ENCODE measurements at regions not wholly inside any gene's neighbourhood (a gene's known extent, or its start where the extent isn't known, plus 50 kb on each side); places are given as distances from the start of the nearest gene placed in this dataset.
A peak's percentile ranks its signal among the peaks of the same experiment; 100 is the strongest.

DNA sequence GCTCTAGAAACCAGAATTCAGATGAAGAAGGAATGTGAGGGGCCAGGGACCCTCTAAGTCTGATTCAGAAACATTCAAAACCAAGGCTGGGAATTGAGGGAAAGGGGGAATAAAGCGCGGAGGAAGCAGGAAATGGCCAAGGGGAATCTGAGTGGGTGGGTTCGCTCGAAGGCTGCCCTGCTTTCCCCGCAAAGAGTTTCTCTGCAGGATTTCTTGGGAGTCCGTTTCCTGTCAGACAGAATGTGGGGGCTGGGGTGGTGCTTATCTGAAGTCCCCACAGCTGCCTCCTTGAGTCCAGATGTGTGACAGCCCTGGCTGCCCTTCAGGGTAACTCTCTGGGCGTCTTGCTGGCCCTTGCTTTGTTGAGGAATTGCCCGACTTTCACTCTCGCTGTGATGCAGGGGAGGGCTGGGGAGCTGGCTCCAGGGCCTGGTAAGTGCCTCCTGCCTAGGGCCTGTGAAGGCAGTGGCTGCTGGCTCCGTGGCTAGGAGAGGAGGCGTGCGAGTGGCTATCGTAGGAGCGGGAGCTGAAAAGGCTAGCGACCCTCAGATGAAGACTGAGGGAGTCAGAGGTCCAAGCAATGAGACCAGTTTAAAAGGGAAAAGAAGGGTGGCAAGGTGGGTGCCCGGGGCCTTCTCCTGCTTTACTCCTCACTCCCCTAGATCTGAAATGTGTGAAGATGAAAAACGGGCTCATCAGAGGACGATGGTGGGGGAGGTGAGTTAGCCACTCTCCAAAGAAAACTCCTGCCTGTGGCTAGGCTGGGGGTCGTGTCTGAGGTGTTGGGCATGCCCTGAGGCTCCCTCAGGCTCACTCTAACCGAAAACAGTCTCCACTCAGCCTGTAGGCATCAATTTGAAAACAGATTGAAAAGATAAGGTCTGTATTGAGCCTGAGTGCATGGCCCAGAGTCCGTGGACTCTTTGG is 143.9 kb upstream of the UMPS start:
- no peak for DNase-seq

DNA sequence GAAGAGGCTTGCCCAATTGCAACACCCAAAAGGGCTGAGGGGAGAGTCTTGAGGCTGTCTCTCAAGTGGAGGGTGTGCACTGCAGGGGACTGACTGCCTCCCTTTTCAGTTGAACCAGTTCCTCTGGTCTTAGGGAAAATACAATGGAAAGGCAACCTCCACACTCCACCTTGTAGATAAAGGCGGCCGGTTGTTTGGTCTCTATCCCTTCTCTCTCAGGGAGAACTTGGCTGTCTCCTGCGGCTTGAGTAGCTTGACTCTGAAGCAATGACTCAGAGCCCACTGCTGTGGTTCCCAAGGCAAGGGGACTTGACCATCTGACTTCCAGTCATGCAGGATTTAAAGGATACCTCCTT is 143.2 kb upstream of the UMPS start:
- DNase-seq, result no peak

DNA sequence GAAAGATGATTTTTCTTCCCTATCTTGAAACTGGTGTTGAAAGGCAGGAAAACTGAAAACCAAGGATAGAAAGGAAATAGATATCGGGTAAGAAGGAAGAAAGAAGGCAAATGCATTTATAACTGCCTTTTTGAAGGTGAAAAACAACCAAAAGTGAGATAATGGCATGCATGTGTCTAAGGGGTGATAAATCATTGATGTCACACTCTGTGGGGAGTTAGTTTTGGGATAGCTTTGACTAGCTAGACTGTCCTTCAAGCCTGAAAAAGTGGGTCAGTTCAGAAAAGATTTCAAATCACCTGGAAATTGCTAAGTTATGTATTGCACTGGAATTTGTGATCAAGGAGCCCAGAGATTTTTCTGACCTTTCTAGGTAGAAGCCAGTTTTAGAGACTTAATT is 142.2 kb upstream of the UMPS start:
- no peak for DNase-seq

DNA sequence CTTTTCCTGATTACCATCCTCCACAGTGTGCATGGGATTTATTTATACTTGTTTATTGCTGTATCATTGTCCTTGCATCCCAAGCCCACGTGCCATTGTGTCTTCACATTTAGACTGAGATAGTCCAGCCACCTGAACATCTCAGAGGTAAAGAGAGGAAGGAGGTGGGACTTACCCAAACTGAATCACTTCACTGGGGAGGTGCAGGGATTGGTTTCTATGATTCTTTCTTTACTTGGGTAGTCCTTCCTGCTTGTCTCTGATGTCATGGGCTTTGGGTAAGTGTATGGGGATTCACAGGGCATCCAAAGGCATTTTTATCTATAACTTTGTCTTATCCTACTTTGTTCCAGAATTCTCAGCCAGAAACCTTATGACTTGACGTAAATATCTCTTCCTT is 141.5 kb upstream of the UMPS start:
- DNase-seq, result no peak

DNA sequence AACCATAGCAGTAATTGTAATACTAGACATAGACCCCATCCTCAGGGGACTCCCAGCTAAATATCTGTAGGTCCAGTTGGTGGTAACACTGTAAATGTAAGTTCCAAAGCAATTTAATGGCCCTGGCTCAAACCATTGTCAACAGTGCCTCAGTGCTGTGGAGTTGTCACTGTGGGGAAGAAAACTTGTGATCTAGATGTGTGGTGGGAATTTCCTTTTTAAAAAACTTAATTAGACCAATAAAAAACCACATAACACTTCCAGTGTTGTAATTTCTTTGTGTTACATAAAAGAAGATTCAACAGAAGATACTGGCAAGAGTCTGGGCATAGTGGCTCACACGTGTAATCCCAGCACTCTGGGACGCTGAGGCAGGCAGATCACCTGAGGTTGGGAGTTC is 138.6 kb upstream of the UMPS start:
- no peak for DNase-seq

DNA sequence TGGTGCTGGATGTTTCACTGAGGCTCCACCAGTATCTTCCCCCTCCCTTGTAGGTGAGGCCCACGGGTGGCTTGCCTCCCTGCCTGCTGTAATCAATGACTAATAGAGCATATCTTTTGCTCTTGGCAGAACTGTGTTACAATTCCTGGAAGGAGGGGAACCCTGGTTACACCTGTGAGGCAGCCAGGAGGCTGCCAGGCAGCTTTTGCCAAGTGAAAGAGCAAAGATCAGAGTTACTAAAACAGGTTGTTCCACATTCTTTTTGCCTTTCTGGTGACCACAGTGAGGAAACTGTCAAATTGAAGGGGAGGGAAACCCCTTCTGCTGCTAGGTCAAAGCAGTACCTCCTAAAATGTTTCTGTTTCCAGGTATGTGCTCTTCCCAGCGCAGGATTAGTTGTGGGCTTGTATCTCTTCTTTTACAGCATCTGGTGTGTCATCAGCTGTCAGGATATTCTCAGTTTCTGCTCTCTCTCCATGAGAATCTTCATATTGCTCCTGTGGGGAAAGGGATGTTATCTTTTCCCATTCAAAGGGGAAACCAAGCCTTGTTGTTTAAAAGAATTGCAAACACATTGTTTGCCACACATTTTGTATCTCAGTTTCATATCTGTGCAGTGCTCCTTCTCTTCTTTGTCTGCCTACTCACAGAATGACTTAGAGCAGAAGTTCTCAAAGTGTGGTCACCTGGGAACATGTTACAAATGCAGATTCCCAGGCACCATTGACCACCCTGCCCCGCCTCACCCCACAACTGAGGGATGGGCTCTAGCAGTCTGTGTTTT is 137.4 kb upstream of the UMPS start:
- peak; percentile 19 for DNase-seq

DNA sequence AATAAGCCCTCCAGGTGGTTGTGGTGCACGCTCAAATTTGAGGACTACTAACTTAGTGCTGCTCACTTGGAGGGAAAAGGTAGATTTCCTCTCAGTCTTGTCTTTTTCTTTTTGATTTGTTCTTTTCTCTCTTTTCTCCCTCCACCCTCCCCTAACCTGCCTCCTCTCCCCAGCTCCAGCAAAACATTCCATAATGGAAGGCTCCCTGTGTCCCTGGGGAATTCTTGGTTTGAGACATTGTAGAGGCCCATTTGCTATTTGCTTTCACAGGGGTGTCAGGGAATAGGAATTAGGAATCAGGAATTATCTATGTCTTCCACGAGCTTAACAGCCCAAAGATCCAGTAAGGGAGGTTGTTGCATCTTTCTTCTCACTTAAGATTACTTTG is 136.8 kb upstream of the UMPS start:
- no peak for DNase-seq

DNA sequence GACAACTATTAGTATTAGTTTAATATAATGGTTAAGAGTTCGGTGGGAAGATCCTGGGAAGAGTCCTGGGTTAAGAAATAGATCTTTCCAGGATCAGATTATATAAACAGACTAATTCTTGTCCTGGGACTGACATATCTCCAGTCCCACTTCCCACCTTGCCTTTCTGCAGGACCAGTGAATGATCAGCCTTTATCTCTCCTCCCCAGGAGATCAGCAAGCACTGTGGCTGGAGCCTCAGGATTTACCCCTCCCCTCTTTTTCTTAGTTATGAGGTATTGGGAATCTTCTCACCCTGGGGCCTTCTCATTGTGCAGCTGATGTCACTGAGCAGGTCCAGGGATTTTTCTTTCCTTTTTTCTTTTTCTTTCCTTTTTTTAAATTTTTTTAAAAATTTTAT is 135.7 kb upstream of the UMPS start:
- DNase-seq, result no peak

DNA sequence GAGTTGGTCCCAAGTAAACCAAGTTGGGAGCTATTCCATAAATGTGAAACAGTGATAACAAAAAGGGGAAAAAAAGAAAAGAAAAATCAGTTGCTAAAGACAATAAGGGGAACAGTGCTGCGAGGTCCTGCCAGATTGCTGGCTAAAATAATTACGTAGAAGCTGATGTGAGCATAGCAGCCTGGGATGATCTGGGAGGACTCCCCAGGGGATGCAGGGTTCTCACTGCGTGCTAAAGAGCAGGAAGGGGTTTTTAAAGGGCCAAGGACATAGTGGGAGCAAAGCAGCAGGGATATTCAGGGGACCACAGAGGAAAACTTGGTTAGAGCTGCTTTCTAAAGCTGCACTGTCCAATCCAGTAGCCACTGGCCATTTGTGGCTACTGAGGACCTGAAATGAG is 133.0 kb upstream of the UMPS start:
- no peak for DNase-seq

DNA sequence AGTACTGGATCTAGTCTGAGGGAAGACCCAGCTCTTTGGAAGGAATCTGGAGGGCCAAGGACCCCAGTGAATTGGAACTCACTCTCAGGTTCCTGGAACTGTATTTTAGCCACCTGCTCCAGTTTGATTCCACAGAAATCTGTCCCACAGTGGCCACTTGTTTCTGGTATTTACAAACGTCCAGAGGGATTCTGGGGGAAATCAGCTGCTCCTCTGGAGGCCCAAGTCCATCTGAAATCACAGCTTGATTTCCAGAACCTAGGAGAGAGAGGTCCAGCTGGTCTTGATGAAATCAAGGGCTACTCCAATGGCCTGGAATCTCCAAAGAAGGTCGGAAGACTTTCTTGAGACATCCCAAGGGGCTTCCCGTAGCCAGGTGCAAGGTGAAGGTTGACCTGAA is 132.3 kb upstream of the UMPS start:
- DNase-seq, result no peak

DNA sequence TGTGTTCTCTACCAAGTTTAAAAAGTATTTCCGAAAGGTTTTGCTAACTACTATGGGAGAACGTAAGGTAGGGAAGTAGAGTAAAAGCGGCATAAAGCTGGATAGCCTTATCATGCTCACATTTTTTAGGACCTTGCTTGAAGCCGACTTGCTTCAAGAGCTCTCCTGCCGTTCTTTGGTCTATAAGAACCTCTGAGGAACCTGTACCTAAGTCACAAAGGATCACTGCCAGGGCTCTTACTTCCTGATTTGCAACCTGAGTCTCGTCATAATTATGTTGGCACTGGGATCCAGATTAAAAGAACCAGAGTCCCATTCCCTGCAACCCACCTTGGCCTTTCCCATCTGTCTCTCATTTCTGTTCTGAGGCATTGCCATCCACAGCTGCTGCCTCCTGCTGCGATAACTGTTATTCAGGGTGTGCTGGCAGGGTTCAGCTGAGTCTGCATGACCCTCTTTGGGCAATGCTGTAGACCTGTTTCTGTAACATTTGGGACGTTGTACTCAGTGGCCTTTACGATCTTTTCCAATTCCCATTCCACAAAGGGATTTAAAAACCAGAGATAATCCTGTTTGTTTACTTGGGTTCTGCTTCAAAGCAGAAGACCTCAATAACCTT is 131.0 kb upstream of the UMPS start:
- no peak for DNase-seq

DNA sequence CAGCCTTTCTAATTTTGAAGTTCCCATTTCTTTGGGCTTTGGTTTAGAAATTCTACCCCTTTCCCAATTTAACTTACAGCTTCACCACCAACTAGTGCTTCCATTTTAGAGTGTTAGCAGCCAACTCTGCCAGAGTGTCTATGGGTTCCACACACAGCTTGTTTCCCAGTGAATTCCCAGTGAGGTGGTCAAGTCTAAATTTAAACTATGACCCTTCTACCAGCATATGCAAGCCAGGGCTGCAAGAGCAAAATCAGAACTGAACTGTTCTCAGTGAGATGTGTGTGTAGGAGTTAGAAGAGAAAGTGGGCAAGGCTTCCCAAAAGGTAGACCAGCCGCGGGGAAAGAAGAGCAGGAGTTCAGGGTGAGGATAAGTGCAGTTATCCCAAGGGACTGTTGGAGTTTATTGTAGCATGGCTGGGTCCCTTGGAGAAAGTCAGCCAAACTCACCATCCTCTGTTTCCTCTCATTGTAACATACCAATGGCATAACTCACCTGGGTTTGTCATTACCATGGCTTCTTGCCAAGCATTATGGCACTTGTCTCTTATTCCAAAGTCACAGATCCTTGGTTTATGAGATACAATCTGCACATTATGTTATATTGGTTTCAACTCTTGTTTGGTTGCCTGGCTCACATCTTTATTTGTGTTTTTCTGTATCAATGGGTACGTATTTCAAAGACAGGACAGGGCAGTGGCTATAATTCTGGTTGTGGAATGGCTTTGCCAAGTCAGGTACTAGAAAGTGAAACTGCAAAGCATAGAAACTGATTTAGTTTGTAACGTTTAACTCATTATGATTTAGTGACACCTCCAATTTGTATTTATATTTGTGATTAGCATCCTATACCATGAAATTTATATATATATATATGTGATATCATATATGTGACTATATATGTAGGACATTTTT is 130.2 kb upstream of the UMPS start:
- no peak for DNase-seq

DNA sequence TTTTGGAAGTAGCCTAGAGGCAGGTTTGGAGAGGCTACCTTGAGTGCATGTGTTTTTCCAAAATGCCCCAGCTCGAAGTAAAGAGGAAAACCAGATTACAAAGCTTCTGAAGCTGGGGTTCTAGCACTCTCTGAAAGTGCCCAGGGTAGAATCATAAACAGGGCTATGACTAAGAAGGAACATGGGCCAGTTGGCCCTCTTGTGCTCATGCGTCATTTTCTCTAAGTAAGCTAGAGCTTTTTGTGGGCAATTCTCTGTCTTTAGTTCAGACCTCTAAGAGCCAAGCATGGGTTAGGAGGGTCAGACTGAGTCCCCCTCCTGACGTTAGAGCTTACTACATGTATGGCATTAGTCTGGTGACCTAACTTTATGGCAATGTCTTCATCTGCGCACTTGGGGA is 129.5 kb upstream of the UMPS start:
- no peak for DNase-seq

DNA sequence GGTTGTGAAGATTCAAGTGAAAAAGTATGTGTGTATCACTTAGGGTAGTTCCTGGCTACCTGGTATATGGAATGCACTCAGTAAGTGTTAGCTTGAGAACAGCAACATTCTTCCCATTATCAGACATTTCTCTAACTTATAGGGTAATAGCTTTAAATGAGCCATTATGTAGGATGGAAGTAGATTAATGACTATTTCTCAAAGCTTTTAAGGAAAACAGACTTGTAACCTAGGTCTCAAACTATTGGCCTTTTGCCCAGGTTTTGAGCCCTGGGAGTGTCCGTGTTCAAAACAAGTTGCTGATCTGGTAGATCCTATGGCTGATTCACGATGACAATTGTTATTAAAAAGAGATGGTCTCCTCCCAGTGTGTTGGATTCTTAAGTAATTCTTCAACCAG is 129.1 kb upstream of the UMPS start:
- DNase-seq, result no peak

DNA sequence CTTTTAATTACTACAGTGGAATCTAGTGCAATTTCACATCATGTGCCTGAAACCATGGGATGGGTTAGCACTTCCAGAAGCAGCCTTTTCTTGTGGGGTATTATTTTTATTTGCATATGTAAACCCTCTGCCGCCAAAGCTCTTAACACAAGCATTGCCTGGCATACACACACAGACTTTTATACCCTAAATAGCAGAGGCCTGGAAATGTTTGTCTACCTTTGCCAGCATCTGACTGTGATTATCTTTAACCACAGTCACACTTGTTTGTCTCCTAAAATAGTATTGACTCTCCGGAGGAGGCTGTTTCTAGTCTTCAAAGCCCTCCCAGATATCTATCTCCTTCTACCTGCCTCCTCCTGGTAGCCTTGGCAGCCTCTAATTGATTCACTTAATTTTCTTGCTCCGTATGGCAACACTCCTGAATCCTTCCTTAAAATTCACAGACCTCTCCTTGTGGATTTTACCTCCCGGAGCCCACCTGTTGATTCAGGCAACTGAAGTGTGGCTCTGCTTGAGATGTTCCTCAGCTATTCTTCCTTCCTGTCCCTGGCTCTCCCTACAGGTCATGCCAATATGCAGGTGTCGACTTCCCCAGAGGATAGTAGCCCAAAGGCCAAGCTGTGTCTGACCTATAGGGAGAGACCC is 127.1 kb upstream of the UMPS start:
- no peak for DNase-seq

DNA sequence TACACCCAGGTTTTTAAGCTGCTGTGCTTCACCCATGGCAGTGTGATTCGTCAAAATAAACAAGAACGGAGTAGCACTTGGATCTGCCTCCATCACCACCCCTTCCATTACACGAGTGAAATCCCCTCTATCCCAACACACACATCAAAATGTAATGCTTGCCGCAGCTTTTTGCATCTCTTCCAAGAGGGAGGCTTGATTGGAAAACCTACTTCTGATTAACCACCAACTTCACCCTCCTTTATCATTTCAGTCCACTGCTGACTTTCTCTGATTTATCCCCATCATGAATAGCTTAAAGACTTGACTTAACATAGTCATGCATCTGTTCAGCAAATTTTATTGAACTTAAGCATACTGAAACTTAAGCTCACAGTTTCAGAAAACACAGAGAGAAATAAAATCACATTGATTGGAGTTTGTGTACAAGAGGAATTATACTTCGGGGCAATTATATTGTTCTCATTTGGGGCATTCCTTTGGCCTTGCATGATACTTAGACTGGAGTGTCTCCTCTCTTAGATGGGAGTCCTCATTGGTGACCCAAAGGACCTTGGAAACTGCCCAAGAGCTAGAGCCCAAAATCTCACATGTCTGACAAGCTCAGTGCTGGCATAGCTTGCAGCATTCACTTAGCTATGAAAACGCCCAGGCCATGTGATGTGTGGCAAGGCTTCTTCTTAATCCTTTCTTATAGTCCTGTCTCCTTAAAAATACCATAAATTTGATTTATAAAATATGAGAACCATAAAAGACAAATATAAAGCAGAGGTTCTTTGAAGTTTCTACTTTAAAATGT is 124.3 kb upstream of the UMPS start:
- DNase-seq, result no peak

DNA sequence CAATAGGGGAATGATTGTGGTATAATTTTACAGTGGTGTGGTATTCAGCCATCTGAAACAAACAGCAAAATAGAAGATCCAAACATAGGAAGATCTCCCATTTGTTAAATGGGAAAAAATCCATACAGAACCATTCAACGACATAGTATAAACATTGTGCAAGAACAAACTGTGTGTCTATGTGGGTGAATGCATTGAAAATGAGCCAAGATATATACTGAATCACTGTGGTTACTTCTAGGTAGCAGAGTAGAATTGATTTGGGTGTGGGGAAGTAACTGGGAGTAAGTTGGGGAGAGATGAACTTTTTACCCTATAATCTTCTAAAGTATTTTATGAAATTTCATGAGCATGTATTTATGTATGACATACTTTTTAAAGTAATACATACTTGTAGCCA is 123.1 kb upstream of the UMPS start:
- no peak for DNase-seq

DNA sequence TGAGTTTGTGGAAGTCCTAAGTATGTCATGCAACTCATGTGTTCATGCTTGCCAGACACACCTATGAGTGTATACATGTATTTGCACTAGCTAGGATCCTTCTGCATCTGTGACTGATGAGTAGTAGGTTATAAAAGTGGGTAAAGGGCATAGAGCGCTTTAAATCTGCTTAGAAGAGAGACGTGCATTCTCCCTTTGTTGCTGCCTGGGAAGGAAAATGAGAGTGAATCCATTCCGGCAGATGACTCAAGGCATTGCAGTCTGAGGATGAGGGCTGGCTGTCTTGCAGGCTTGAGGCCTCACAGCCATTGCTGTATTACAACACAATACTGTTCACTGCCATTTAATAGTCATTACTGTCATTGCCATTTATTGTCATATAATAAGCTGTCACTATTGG is 120.8 kb upstream of the UMPS start:
- no peak for DNase-seq

DNA sequence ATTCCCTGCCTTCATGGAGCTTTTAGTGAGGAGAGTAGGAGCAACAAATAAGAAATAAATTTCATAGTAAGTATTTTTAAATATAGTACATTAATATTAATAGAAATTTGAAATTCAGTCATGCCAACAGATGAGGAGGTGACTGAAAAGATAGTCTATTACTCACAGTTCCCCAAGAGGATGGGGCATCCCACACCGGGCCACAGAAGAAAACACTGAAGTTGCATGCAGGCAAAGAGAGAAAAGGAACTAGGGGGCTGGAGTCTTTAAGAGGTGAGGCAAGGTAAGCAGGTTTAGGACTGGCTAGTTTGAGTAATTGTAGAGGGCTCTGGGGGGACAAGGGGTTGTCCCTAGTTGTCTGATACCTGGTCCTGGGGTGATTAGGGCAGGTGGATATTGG is 120.1 kb upstream of the UMPS start:
- DNase-seq, result no peak

DNA sequence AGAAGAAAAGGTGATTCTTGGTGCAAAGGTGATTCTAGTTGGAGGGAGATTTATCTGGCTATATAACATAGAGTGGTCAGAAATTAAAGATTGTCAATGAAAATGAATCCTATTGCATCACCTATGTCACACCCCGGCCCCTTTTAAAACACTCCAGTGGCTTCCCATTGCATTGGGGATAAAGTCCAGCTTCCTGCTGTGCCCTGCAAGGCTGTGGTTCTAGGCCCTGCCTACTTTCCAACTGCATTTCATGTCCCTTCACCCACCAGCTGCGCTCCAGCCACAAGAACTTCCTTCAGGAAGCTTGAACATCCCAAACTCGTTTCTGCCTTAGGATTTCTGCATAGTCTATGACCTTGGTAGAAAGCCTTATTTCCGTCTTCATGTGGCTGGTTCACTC is 118.7 kb upstream of the UMPS start:
- no peak for DNase-seq

DNA sequence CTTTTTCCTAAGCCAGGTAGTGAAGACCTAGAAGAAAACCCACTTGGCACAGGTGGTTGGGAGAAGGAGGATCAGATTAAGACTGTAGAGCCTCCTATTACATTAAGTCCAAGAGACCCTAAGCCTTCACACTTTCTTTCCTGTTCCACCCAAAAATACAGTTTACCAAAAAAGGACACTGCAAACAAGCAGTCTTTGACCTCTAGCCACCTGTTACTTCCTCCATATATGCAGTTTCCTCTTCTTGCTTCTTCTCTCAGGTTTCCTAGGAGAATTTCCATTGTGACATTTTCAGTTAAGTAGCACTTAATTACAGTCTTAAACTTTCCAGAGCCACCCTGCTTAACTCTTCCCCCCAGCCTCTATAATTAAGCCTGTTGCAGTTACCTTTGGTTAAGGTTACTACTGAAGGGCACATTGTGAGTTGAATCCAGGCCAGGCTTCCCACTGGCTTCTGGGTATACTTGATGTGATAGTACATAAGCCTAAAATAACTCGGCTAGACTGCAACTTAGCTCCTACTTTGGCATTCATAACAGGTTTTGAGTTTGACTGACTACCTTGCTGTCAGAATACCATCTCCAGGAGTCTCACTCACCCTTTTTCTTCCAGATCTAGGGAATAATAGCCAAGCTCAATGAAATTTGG is 114.2 kb upstream of the UMPS start:
- no peak for DNase-seq
